HG02938 (cell line): ENCODE measurements at regions not wholly inside any gene's neighbourhood (a gene's known extent, or its start where the extent isn't known, plus 50 kb on each side); places are given as distances from the start of the nearest gene placed in this dataset.
"Not testable (repeated sequence)": the region's sequence is repeated elsewhere in the genome, so short reads cannot be mapped to it uniquely, and the experiment has no call there.

ENCODE experiments used
- ATAC-seq: cut with Tn5 transposase; IDR thresholded peaks from one replicate; pipeline ENCODE4 v1.9.1; 2021; ENCODE audit warnings: mild to moderate bottlenecking, moderate library complexity; ENCODE audit not compliant: unreplicated experiment

GRCh38 chr16:31718998-31719397 is 154.6 kb upstream of the ZNF267 start:
- no peak for ATAC-seq

- ATAC-seq = no peak
These were observed 146.1 kb upstream of the ZNF267 start for GRCh38 chr16:31727553-31727952.

- no peak for ATAC-seq
These were observed 139.3 kb upstream of the ZNF267 start for GRCh38 chr16:31734265-31734664.

GRCh38 chr16:31745098-31745497 is 128.5 kb upstream of the ZNF267 start:
- ATAC-seq = not testable (repeated sequence)

GRCh38 chr16:31745900-31746299 is 127.7 kb upstream of the ZNF267 start:
- no peak for ATAC-seq

GRCh38 chr16:31754998-31755615 is 118.5 kb upstream of the ZNF267 start:
- ATAC-seq = no peak

GRCh38 chr16:31764103-31764502 is 109.5 kb upstream of the ZNF267 start:
- ATAC-seq = no peak

GRCh38 chr16:31767267-31767666 is 106.3 kb upstream of the ZNF267 start:
- ATAC-seq = no peak

GRCh38 chr16:31780342-31780741 is 93.3 kb upstream of the ZNF267 start:
- ATAC-seq = no peak

GRCh38 chr16:31785126-31785525 is 88.5 kb upstream of the ZNF267 start:
- no peak for ATAC-seq

GRCh38 chr16:31807086-31807485 is 66.5 kb upstream of the ZNF267 start:
- no peak for ATAC-seq

- ATAC-seq = no peak
These were observed 62.7 kb upstream of the ZNF267 start for GRCh38 chr16:31810863-31811262.

- not testable (repeated sequence) for ATAC-seq
These were observed 57.5 kb upstream of the ZNF267 start for GRCh38 chr16:31816141-31816540.

- no peak for ATAC-seq
These were observed 54.2 kb upstream of the ZNF267 start for GRCh38 chr16:31819386-31819785.

GRCh38 chr16:31819948-31820347 is 53.7 kb upstream of the ZNF267 start:
- no peak for ATAC-seq
